HepG2 (cell line): ENCODE measurements at regions not wholly inside any gene's neighbourhood (a gene's known extent, or its start where the extent isn't known, plus 50 kb on each side); places are given as distances from the start of the nearest gene placed in this dataset.

Source experiments
- CREM ChIP-seq, 2 experiments: sonication (generic) in 1 of 2; formaldehyde crosslinking in 1 of 2; IDR thresholded peaks; 2 replicates each; pipeline versions ENCODE4 v1.4.0 to v1.6.1; 2016 to 2020; ENCODE audit warnings: antibody characterized with exemption in 1 of 2, mild to moderate bottlenecking in 1 of 2, missing genetic modification reagents in 1 of 2
- FOXC1 ChIP-seq: sonication (generic); formaldehyde crosslinking; IDR thresholded peaks from 2 replicates; pipeline ENCODE4 v1.8.0; 2022; ENCODE audit warnings: mild to moderate bottlenecking, missing genetic modification reagents, borderline replicate concordance
- HES4 ChIP-seq: sonication (generic); formaldehyde crosslinking; IDR thresholded peaks from 2 replicates; pipeline ENCODE4 v1.9.0; 2021; ENCODE audit warnings: mild to moderate bottlenecking, missing genetic modification reagents, borderline replicate concordance
- KLF9 ChIP-seq: IDR thresholded peaks from 2 replicates; pipeline ENCODE4 v1.6.1; 2016; ENCODE audit warnings: low read depth
- NCOA1 ChIP-seq: sonication (generic); formaldehyde crosslinking; IDR thresholded peaks from 2 replicates; pipeline ENCODE4 v1.9.0; 2021; ENCODE audit warnings: missing genetic modification reagents
- NKX3-1 ChIP-seq: sonication (generic); formaldehyde crosslinking; IDR thresholded peaks from 2 replicates; pipeline ENCODE4 v1.5.0; 2020; ENCODE audit warnings: missing genetic modification reagents
- RAD21 ChIP-seq: fragments of 450-650 bp; formaldehyde crosslinking; IDR thresholded peaks from 2 replicates; pipeline ENCODE4 v1.5.0; 2020; ENCODE audit warnings: mild to moderate bottlenecking
- REST ChIP-seq, 2 experiments: IDR thresholded peaks; 2 replicates each; pipeline ENCODE4 v1.6.1; 2011 to 2012; ENCODE audit warnings: low read length in 2 of 2, borderline replicate concordance in 1 of 2, low read depth in 1 of 2, mild to moderate bottlenecking in 1 of 2, moderate library complexity in 1 of 2
- RNF219 ChIP-seq: sonication (generic); formaldehyde crosslinking; IDR thresholded peaks from 2 replicates; pipeline ENCODE4 v1.5.0; 2020; ENCODE audit warnings: mild to moderate bottlenecking, missing genetic modification reagents
- TCF7 ChIP-seq: sonication (generic); IDR thresholded peaks from 2 replicates; pipeline ENCODE4 v1.6.1; 2016; ENCODE audit warnings: antibody characterized with exemption, low read depth
- XRCC5 ChIP-seq: fragments of 200-400 bp; formaldehyde crosslinking; optimal IDR thresholded peaks from 2 replicates; pipeline ENCODE3; 2017; ENCODE audit warnings: mild to moderate bottlenecking, low read length
- ZZZ3 ChIP-seq: sonication (generic); formaldehyde crosslinking; IDR thresholded peaks from 2 replicates; pipeline ENCODE4 v1.4.0; 2020; ENCODE audit warnings: missing genetic modification reagents, mild to moderate bottlenecking, borderline replicate concordance

- TF ChIP-seq REST (IDR thresholded peaks at IDR 0.05; ENCODE audit: borderline replicate concordance in 1 of 2, low read depth in 1 of 2, low read length in 2 of 2) = no peak
- no peak for TF ChIP-seq RNF219 (CRISPR knock-in tag)
- no peak for TF ChIP-seq ZZZ3 (CRISPR knock-in tag)
- no peak for TF ChIP-seq XRCC5
- TF ChIP-seq FOXC1 (CRISPR knock-in tag) = no peak
- no peak for TF ChIP-seq NKX3-1 (CRISPR knock-in tag)
- TF ChIP-seq HES4 (CRISPR knock-in tag) = no peak
- no peak for TF ChIP-seq NCOA1
- no peak for TF ChIP-seq TCF7
- TF ChIP-seq CREM (IDR thresholded peaks at IDR 0.05) = no peak
- TF ChIP-seq CREM (CRISPR knock-in tag; IDR thresholded peaks at IDR 0.05) = no peak
- TF ChIP-seq KLF9 = no peak
- TF ChIP-seq RAD21 (CRISPR knock-in tag) = no peak
Measured at GRCh38 chr16:8183176-8184099, 406.9 kb downstream of the TMEM114 start (continued).
